MM.1S (cell line): ENCODE measurements at regions not wholly inside any gene's neighbourhood (a gene's known extent, or its start where the extent isn't known, plus 50 kb on each side); places are given as distances from the start of the nearest gene placed in this dataset.

Experiments used
- DNase-seq: peaks from one replicate; pipeline ENCODE4 v3.0.0-alpha.2; 2015
- H2AFZ ChIP-seq: fragments of 300-600 bp; sonication (generic); 2 replicates; pipeline ENCODE4 v1.6.0; 2016; ENCODE audit warnings: antibody characterized with exemption, low read length
- H3F3A ChIP-seq: fragments of 300-600 bp; sonication (generic); 2 replicates; pipeline ENCODE4 v1.6.1; 2016; ENCODE audit warnings: mild to moderate bottlenecking, antibody characterized with exemption, low read length, moderate library complexity, mixed read lengths; ENCODE audit not compliant: insufficient read depth
- H3K27ac ChIP-seq: fragments of 300-600 bp; sonication (generic); 2 replicates; pipeline ENCODE4 v1.5.1; 2016; ENCODE audit warnings: mild to moderate bottlenecking, low read length
- H3K27me3 ChIP-seq: fragments of 300-600 bp; sonication (generic); replicated peaks from 2 replicates; pipeline ENCODE4 v1.6.0; 2016; ENCODE audit warnings: low read length; ENCODE audit not compliant: insufficient read depth
- H3K36me3 ChIP-seq: fragments of 300-600 bp; sonication (generic); replicated peaks from 2 replicates; pipeline ENCODE4 v1.6.1; 2016; ENCODE audit warnings: mild to moderate bottlenecking, low read length, mixed read lengths; ENCODE audit not compliant: insufficient read depth
- H3K4me1 ChIP-seq: fragments of 300-600 bp; sonication (generic); 2 replicates; pipeline ENCODE4 v1.6.1; 2016; ENCODE audit warnings: low read length, mixed read lengths
- H3K4me2 ChIP-seq: fragments of 300-600 bp; sonication (generic); 2 replicates; pipeline ENCODE4 v1.6.0; 2016; ENCODE audit warnings: low read depth, low read length
- H3K4me3 ChIP-seq: fragments of 300-600 bp; sonication (generic); 2 replicates; pipeline ENCODE4 v1.5.1; 2016; ENCODE audit warnings: low read length, mixed read lengths
- H3K79me2 ChIP-seq: fragments of 300-600 bp; sonication (generic); 2 replicates; pipeline ENCODE4 v1.6.1; 2016; ENCODE audit warnings: mixed run types, low read length, mixed read lengths
- H3K9ac ChIP-seq: fragments of 300-600 bp; sonication (generic); 2 replicates; pipeline ENCODE4 v1.6.1; 2016; ENCODE audit warnings: low read length, mixed read lengths
- H3K9me2 ChIP-seq: fragments of 300-600 bp; sonication (generic); replicated peaks from 2 replicates; pipeline ENCODE4 v1.6.1; 2016; ENCODE audit warnings: mild to moderate bottlenecking, low read length, mixed read lengths; ENCODE audit not compliant: insufficient read depth
- H3K9me3 ChIP-seq: fragments of 300-600 bp; sonication (generic); replicated peaks from 2 replicates; pipeline ENCODE4 v1.6.1; 2016; ENCODE audit warnings: mild to moderate bottlenecking, low read length, mixed read lengths; ENCODE audit not compliant: insufficient read depth
- H4K20me1 ChIP-seq: fragments of 300-600 bp; sonication (generic); 2 replicates; pipeline ENCODE4 v1.6.1; 2016; ENCODE audit warnings: mild to moderate bottlenecking, low read length, moderate library complexity, mixed read lengths; ENCODE audit not compliant: insufficient read depth
- CTCF ChIP-seq: fragments of 300-600 bp; sonication (generic); IDR thresholded peaks from 2 replicates; pipeline ENCODE4 v1.5.1; 2016; ENCODE audit warnings: antibody characterized with exemption, low read length, mixed read lengths
- EZH2 ChIP-seq: fragments of 300-600 bp; sonication (generic); optimal IDR thresholded peaks from 2 replicates; pipeline ENCODE3; 2017; ENCODE audit warnings: low read depth, mild to moderate bottlenecking, antibody characterized with exemption, low read length, mixed read lengths
- EZH2phosphoT487 ChIP-seq: fragments of 300-600 bp; sonication (generic); IDR thresholded peaks from 2 replicates; pipeline ENCODE4 v1.6.1; 2018; ENCODE audit warnings: antibody characterized with exemption, low read length

- no peaks in the 10 kb centered on the region for H3K79me2 ChIP-seq
- no peaks in the 10 kb centered on the region for H4K20me1 ChIP-seq
- no peaks in the 10 kb centered on the region for H3K9me3 ChIP-seq
- no peak for DNase-seq
- no peak overlapping the region for H3K9ac ChIP-seq
- H3K27ac ChIP-seq, result no peak overlapping the region
- H3K4me1 ChIP-seq, result no peaks in the 10 kb centered on the region
- H3K36me3 ChIP-seq, result no peaks in the 10 kb centered on the region
- TF ChIP-seq EZH2, result no peak
- TF ChIP-seq CTCF, result no peak
- TF ChIP-seq EZH2phosphoT487, result no peak
- H3F3A ChIP-seq, result no peaks in the 10 kb centered on the region
- H3K27me3 ChIP-seq, result peaks cover 27% of the 10 kb centered on the region; the same call in 1 of the 2 replicates
- H3K4me3 ChIP-seq, result no peak overlapping the region
- H3K4me2 ChIP-seq, result no peak overlapping the region
- H3K9me2 ChIP-seq, result no peaks in the 10 kb centered on the region
- no peak overlapping the region for H2AFZ ChIP-seq
These were observed 124.0 kb downstream of the CRYAA start for GRCh38 chr21:43292866-43293142.

DNA sequence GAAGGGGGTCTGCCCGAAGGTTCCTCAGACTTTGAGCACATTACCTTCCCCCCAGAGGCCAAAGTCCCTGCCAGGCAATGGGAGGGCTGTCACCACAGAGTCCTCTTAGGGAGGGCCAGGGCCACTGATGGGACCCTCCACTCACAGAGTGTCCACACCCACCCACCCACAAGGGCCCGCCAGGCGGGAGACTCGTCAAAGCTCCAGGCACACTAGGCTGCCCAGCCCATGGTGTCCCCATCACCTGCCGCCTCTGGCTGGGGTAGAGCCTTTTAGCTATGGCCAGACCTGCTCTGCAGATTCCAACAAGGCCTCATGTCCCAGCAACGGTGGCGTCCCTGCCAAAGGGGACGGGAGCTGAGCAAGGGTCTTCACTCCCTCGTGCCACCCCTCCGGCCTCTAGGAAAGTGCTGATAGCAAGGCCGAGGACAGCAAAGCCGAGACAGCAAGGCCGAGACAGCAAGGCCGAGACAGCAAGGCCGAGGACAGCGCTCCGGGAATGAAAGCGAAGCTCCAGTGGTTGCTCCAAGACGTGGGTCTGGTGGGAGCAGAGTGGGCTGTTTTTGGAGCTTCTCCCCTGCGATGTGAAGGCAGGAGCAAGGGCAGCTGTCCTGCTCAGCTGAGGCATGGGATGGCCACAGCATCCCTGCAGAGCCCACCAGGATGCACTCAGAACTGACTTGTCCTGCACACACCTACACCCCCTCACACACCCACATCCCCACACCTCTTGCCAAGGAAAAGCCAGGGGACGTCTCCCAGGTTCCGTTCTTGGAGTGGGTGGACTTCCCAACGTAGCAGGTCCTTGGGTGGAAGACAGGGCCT is 123.4 kb downstream of the CRYAA start:
- Histone ChIP-seq H3F3A (no peaks in the 10 kb centered on the region), H3K4me1 (no peaks in the 10 kb centered on the region), H3K27ac (no peak overlapping the region), H3K36me3 (no peaks in the 10 kb centered on the region), H3K9ac (no peak overlapping the region), H3K9me3 (no peaks in the 10 kb centered on the region), H3K79me2 (no peaks in the 10 kb centered on the region), H3K9me2 (no peaks in the 10 kb centered on the region), H2AFZ (no peak overlapping the region), H3K27me3 (peaks cover 27% of the 10 kb centered on the region; the same call in 1 of the 2 replicates), H3K4me3 (no peak overlapping the region), H4K20me1 (no peaks in the 10 kb centered on the region), H3K4me2 (no peak overlapping the region)
- DNase-seq, result no peak
- TF ChIP-seq EZH2phosphoT487 (no peak), CTCF (no peak), EZH2 (no peak)

DNA sequence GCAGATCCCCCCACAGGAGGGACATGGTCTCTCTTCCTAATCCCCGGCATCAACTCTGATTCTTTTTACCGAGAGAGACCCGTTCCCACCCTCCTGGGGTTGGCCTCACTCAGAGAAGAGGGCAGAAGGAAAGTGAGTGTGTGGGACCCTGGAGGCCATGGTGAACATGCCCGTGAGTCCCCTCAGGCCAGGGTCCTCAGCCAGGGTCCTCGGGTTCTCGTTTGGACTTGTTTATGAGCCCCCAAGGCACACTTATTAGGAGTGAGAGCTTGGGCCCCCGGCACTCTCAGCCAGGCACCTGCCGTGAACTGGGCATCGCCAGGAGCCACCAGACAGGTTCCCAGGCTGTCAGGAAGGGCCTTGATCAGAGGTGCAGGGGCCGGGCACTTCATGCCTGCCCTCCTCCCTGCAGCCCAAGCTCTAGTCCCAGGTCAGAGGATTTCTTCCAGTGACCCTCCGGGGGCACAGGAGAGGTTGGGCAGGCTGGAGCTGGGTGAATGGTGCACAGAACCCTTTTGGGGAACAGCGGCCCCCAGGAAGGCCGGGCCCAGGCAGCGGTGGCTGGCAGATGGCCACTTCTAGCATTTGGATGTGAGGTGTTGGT is 122.6 kb downstream of the CRYAA start:
- H3K79me2 ChIP-seq, result no peaks in the 10 kb centered on the region
- H3K4me3 ChIP-seq, result no peak overlapping the region
- no peaks in the 10 kb centered on the region for H3K9me2 ChIP-seq
- H4K20me1 ChIP-seq, result no peaks in the 10 kb centered on the region
- H3K27ac ChIP-seq, result no peak overlapping the region
- TF ChIP-seq EZH2phosphoT487, result no peak
- no peak for TF ChIP-seq EZH2
- no peak for TF ChIP-seq CTCF
- H3K9me3 ChIP-seq, result no peaks in the 10 kb centered on the region
- no peak overlapping the region for H3K4me2 ChIP-seq
- H3K36me3 ChIP-seq, result no peaks in the 10 kb centered on the region
- no peaks in the 10 kb centered on the region for H3K4me1 ChIP-seq
- DNase-seq, result no peak
- peaks cover 26% of the 10 kb centered on the region; the same call in 1 of the 2 replicates for H3K27me3 ChIP-seq
- no peak overlapping the region for H2AFZ ChIP-seq
- no peaks in the 10 kb centered on the region for H3F3A ChIP-seq
- H3K9ac ChIP-seq, result no peak overlapping the region
